K562 (cell line): ENCODE measurements at regions not wholly inside any gene's neighbourhood (a gene's known extent, or its start where the extent isn't known, plus 50 kb on each side); places are given as distances from the start of the nearest gene placed in this dataset.

Experiments used
- ATAC-seq: fragments of 200-7000 bp; cut with Tn5 transposase; 3 replicates; pipeline ENCODE4 v1.9.1; 2020; ENCODE audit warnings: moderate library complexity
- BruUV-seq: library from RNA; stranded (reverse); fragments of 400-500 nt; replicated peaks from 2 replicates; lab custom pipeline; 2021; lab: Mats Ljungman, UMichigan
- CTCF ChIA-PET: fragments of 300-600 bp; formaldehyde crosslinking; extraction: SDS; loops from one replicate; lab custom pipeline; 2021; ENCODE audit warnings: low intra/inter-chr PET ratio; lab: Yijun Ruan, JAX
- POLR2A ChIA-PET: fragments of 300-600, 350-650 bp; sonication (Branson Sonifier 250); formaldehyde crosslinking; extraction: SDS; loops from one replicate; lab custom pipeline; 2021; ENCODE audit warnings: antibody characterized with exemption, inconsistent platforms; lab: Yijun Ruan, JAX
- DNase-seq, 4 experiments: peaks; one replicate each; pipeline versions ENCODE4 v3.0.0 to v3.0.0-alpha.2; 2011 to 2018; ENCODE audit warnings: low spot score in 3 of 4, mixed read lengths in 3 of 4; ENCODE audit errors: extremely low read depth in 1 of 4
- FAIRE-seq: peaks from 2 replicates; lab custom pipeline; 2011; peaks lifted over from hg19 to GRCh38; lab: Jason Lieb, UNC
- H2AFZ ChIP-seq: 2 replicates; pipeline ENCODE4 v1.6.0; 2011; ENCODE audit warnings: low read depth, low read length, control low read depth, inconsistent platforms
- H3K27ac ChIP-seq: fragments of 200-600 bp; 3 replicates; pipeline ENCODE4 v1.8.0; 2011; ENCODE audit warnings: low read depth, mild to moderate bottlenecking, control low read depth, inconsistent platforms, low read length, moderate library complexity, mixed read lengths; ENCODE audit errors: extremely low read depth
- H3K27me3 ChIP-seq, 2 experiments: fragments of 300-600 bp in 1 of 2; 2 replicates in 1 of 2; 3 replicates in 1 of 2; pipeline versions ENCODE4 v1.6.0 to v1.8.0; 2011; ENCODE audit warnings: inconsistent platforms in 2 of 2, low read length in 2 of 2, mild to moderate bottlenecking in 1 of 2, mixed read lengths in 1 of 2, moderate library complexity in 1 of 2; ENCODE audit not compliant: control insufficient read depth in 2 of 2, insufficient read depth in 2 of 2
- H3K36me3 ChIP-seq: fragments of 300-600 bp; 3 replicates; pipeline ENCODE4 v1.8.0; 2011; ENCODE audit warnings: mild to moderate bottlenecking, low read length, inconsistent platforms; ENCODE audit not compliant: control insufficient read depth, insufficient read depth
- H3K4me1 ChIP-seq, 2 experiments: fragments of 200-600 bp in 1 of 2; replicated peaks in 1 of 2; 2 replicates in 1 of 2; 3 replicates in 1 of 2; pipeline versions ENCODE4 v1.5.1 to v1.8.0; 2011; ENCODE audit warnings: inconsistent platforms in 2 of 2, low read length in 2 of 2, mild to moderate bottlenecking in 1 of 2, mixed read lengths in 1 of 2, moderate library complexity in 1 of 2; ENCODE audit not compliant: control insufficient read depth in 2 of 2, insufficient read depth in 2 of 2
- H3K4me2 ChIP-seq: 2 replicates; pipeline ENCODE4 v1.6.1; 2011; ENCODE audit warnings: low read length, control low read depth, inconsistent platforms, mixed read lengths; ENCODE audit not compliant: insufficient read depth
- H3K4me3 ChIP-seq: fragments of 200-600 bp; sonication (generic), shearing (Covaris generic); 2 replicates; pipeline ENCODE4 v1.5.1; 2016; ENCODE audit warnings: control low read depth, inconsistent platforms
- H3K79me2 ChIP-seq: fragments of 200-600 bp; 3 replicates; pipeline ENCODE4 v1.8.0; 2011; ENCODE audit warnings: low read length, inconsistent platforms; ENCODE audit not compliant: control insufficient read depth, insufficient read depth
- H3K9ac ChIP-seq, 2 experiments: 2 replicates each; pipeline versions ENCODE4 v1.6.0 to v1.6.1; 2011; ENCODE audit warnings: low read depth in 2 of 2, low read length in 2 of 2, control low read depth in 1 of 2, inconsistent platforms in 1 of 2, mild to moderate bottlenecking in 1 of 2, mixed read lengths in 1 of 2; ENCODE audit not compliant: insufficient read depth in 1 of 2
- H3K9me1 ChIP-seq: one replicate; pipeline ENCODE4 v1.6.0; 2011; ENCODE audit warnings: inconsistent platforms, mild to moderate bottlenecking, low read length, moderate library complexity; ENCODE audit not compliant: control insufficient read depth, insufficient read depth
- H3K9me3 ChIP-seq: replicated peaks from 2 replicates; pipeline ENCODE4 v1.5.1; 2011; ENCODE audit warnings: low read depth, low read length, inconsistent platforms; ENCODE audit not compliant: control insufficient read depth, insufficient read depth
- H4K20me1 ChIP-seq: replicated peaks from 2 replicates; pipeline ENCODE4 v1.6.1; 2011; ENCODE audit warnings: low read length, inconsistent platforms, mixed read lengths; ENCODE audit not compliant: control insufficient read depth, insufficient read depth
- ARID1B ChIP-seq: fragments of 450-650 bp; IDR thresholded peaks from 2 replicates; pipeline ENCODE4 v1.6.1; 2016; ENCODE audit warnings: antibody characterized with exemption, mild to moderate bottlenecking, inconsistent platforms
- CBX1 ChIP-seq: sonication (generic); IDR thresholded peaks from 2 replicates; pipeline ENCODE4 v1.6.1; 2016; ENCODE audit warnings: antibody characterized with exemption, low read depth, mild to moderate bottlenecking
- KDM5B ChIP-seq: fragments of 200-600 bp; sonication (generic); IDR thresholded peaks from 2 replicates; pipeline ENCODE4 v1.6.1; 2012; ENCODE audit warnings: low read depth, mild to moderate bottlenecking, moderate library complexity, low read length, control low read depth, inconsistent platforms; ENCODE audit not compliant: insufficient replicate concordance
- NFYB ChIP-seq: IDR thresholded peaks from 2 replicates; pipeline ENCODE4 v1.6.1; 2011; ENCODE audit warnings: mild to moderate bottlenecking, moderate library complexity; ENCODE audit not compliant: insufficient read length; ENCODE audit errors: extremely low read depth
- PYGO2 ChIP-seq: fragments of 450-650 bp; IDR thresholded peaks from 2 replicates; pipeline ENCODE4 v1.6.1; 2016; ENCODE audit warnings: mild to moderate bottlenecking, missing genetic modification characterization, moderate library complexity, missing compliant biosample characterization
- RAD51 ChIP-seq: fragments of 450-650 bp; IDR thresholded peaks from 2 replicates; pipeline ENCODE4 v1.7.1; 2016; ENCODE audit warnings: low read depth, mild to moderate bottlenecking, borderline replicate concordance
- RBM15 ChIP-seq: fragments of 200-400 bp; formaldehyde crosslinking; IDR thresholded peaks from 2 replicates; pipeline ENCODE4 v1.6.1; 2018; ENCODE audit warnings: mild to moderate bottlenecking, low read length, moderate library complexity; ENCODE audit not compliant: insufficient read depth
- RBM22 ChIP-seq: fragments of 200-400 bp; formaldehyde crosslinking; IDR thresholded peaks from 2 replicates; pipeline ENCODE4 v1.6.1; 2018; ENCODE audit warnings: low read length, low read depth; ENCODE audit not compliant: poor library complexity, severe bottlenecking
- SNRNP70 ChIP-seq: fragments of 200-400 bp; formaldehyde crosslinking; optimal IDR thresholded peaks from 2 replicates; pipeline ENCODE3; 2017; ENCODE audit warnings: low read depth, low read length
- SRSF3 ChIP-seq: fragments of 200-400 bp; formaldehyde crosslinking; IDR thresholded peaks from 2 replicates; pipeline ENCODE4 v1.6.1; 2016; ENCODE audit warnings: mild to moderate bottlenecking, low read length, moderate library complexity; ENCODE audit not compliant: insufficient read depth
- ZKSCAN8 ChIP-seq: fragments of 200-800 bp; sonication (Bioruptor generic); IDR thresholded peaks from 2 replicates; pipeline ENCODE4 v1.6.1; 2016; ENCODE audit warnings: missing genetic modification characterization, missing compliant biosample characterization
- ZNF239 ChIP-seq: fragments of 250-450 bp; sonication (Bioruptor Pico); IDR thresholded peaks from 2 replicates; pipeline ENCODE4 v1.4.0; 2020; ENCODE audit warnings: mild to moderate bottlenecking
- WGBS: fragments of 100-300 bp; shearing (Covaris generic); methylation state at CpG from one replicate; pipeline ENCODE4 v1.1.6; 2016; ENCODE audit warnings: low coverage, mixed read lengths; ENCODE audit not compliant: insufficient coverage; ENCODE audit errors: missing lambda C conversion rate; 5-methylcytosine and 5-hydroxymethylcytosine counted together
- in situ Hi-C: fragments of 300-500 bp; cut with MboI; formaldehyde crosslinking; loops from 4 replicates; pipeline ENCODE4 v1.15.0; 2018; ENCODE audit warnings: inconsistent platforms, mixed read lengths
- intact Hi-C: fragments of 100-400 bp; cut with micrococcal nuclease; formaldehyde crosslinking; loops from 2 replicates; pipeline ENCODE4 v1.14.2; 2022
- TF ChIP-seq, protein P1 (sequence below), 2 experiments: fragments of 450-650 bp; IDR thresholded peaks; 2 replicates each; pipeline ENCODE4 v1.6.1; 2018; ENCODE audit warnings: mild to moderate bottlenecking in 2 of 2, low read depth in 1 of 2; ENCODE audit not compliant: partially characterized antibody in 2 of 2

DNA sequence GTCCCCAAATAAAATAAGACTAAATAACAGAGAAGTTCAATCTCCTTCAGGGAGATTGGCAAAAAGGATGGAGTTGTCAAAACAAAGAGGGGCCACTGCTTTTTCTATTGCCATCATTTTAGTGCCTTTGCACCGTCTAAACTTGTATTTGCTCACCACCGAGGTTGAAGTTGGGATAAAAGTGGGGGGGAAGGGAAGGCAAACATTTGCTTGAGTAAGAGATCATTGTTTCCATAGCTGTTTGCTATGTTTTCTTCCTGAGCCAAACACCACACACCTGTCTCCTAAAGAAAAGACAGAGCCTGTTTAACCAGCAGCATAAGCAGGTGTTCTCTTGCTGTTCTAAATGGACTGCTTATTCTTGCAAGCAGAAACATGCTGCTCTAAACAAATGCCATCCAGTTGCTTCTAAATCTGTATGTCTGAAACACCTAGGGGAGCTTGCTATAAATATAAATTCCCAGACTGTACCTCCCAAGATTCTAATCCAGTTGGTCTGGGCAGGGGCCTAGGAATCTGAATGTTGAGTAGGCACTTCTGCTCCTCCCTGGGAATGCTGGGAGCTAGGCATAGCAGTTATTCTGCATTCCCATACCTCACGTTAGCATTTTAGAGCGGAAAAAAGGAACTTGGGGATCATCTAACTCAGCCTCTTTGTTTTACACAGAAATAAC, 179.4 kb upstream of the ARL4C start:
- H3K9ac ChIP-seq = no peak overlapping the region
- ChIA-PET POLR2A (no interaction called here), CTCF (no interaction called here)
- no peak overlapping the region for H2AFZ ChIP-seq
- no peaks in the 10 kb centered on the region for H4K20me1 ChIP-seq
- in situ Hi-C loops (no loop called here), intact Hi-C loops (no loop called here)
- H3K27me3 ChIP-seq = no peaks in the 10 kb centered on the region
- H3K4me2 ChIP-seq = no peak overlapping the region
- no peaks in the 10 kb centered on the region for H3K9me1 ChIP-seq
- BruUV-seq = no TSS peak
- no peak overlapping the region for H3K27ac ChIP-seq
- FAIRE-seq (no peak), DNase-seq (no peak), ATAC-seq (no peak)
- no peak overlapping the region for H3K4me3 ChIP-seq
- WGBS = 0% methylated on average over 3 of the region's 4 CpGs
- H3K36me3 ChIP-seq = no peaks in the 10 kb centered on the region
- H3K9me3 ChIP-seq = no peaks in the 10 kb centered on the region
- no peaks in the 10 kb centered on the region for H3K4me1 ChIP-seq
- TF ChIP-seq CBX1 (no peak), RBM22 (no peak), SNRNP70 (no peak)
- H3K79me2 ChIP-seq = no peaks in the 10 kb centered on the region

DNA sequence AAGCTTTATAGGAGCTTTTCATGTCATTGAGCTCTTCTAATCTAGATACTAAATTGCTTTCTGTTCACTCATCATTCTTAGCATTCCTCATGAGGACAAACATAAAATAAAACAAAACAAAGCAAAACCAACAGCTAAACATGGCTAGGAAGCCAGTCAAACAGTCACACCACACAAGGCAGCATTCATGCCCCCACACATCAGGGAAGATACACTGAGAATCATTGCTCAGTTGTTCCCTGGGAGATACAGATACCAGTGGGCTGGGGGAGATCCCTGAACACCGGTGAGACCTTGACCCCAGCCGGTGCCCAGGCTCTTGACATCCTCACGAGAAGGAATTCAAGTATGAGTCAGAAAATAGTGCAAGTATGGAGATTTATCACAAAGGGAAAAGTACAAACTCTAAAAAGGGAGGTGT, 177.9 kb upstream of the ARL4C start:
- WGBS = 0% methylated on average over 3 of the region's 3 CpGs
- Histone ChIP-seq H3K27ac (no peak overlapping the region), H3K36me3 (no peaks in the 10 kb centered on the region), H3K4me2 (no peak overlapping the region), H4K20me1 (no peaks in the 10 kb centered on the region), H3K9me3 (no peaks in the 10 kb centered on the region), H2AFZ (no peak overlapping the region), H3K9me1 (no peaks in the 10 kb centered on the region), H3K4me3 (no peak overlapping the region), H3K4me1 (no peaks in the 10 kb centered on the region), H3K79me2 (no peaks in the 10 kb centered on the region), H3K9ac (no peak overlapping the region), H3K27me3 (no peaks in the 10 kb centered on the region)
- FAIRE-seq (no peak), DNase-seq (no peak), ATAC-seq (no peak)
- ChIA-PET CTCF (no interaction called here), POLR2A (no interaction called here)
- no TSS peak for BruUV-seq
- in situ Hi-C loops (no loop called here), intact Hi-C loops (no loop called here)
- TF ChIP-seq ZKSCAN8 (CRISPR knock-in tag) (no peak), SRSF3 (no peak), NFYB (no peak), RBM15 (no peak), RAD51 (no peak), ZNF239 (CRISPR knock-in tag) (no peak), KDM5B (no peak), ARID1B (no peak), PYGO2 (tag) (no peak)
- TF ChIP-seq, protein P1, sequence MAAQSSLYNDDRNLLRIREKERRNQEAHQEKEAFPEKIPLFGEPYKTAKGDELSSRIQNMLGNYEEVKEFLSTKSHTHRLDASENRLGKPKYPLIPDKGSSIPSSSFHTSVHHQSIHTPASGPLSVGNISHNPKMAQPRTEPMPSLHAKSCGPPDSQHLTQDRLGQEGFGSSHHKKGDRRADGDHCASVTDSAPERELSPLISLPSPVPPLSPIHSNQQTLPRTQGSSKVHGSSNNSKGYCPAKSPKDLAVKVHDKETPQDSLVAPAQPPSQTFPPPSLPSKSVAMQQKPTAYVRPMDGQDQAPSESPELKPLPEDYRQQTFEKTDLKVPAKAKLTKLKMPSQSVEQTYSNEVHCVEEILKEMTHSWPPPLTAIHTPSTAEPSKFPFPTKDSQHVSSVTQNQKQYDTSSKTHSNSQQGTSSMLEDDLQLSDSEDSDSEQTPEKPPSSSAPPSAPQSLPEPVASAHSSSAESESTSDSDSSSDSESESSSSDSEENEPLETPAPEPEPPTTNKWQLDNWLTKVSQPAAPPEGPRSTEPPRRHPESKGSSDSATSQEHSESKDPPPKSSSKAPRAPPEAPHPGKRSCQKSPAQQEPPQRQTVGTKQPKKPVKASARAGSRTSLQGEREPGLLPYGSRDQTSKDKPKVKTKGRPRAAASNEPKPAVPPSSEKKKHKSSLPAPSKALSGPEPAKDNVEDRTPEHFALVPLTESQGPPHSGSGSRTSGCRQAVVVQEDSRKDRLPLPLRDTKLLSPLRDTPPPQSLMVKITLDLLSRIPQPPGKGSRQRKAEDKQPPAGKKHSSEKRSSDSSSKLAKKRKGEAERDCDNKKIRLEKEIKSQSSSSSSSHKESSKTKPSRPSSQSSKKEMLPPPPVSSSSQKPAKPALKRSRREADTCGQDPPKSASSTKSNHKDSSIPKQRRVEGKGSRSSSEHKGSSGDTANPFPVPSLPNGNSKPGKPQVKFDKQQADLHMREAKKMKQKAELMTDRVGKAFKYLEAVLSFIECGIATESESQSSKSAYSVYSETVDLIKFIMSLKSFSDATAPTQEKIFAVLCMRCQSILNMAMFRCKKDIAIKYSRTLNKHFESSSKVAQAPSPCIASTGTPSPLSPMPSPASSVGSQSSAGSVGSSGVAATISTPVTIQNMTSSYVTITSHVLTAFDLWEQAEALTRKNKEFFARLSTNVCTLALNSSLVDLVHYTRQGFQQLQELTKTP (IDR thresholded peaks at IDR 0.05; ENCODE audit: low read depth in 1 of 2, partially characterized antibody in 2 of 2) = no peak
